ENCODE measurements at regions not wholly inside any gene's neighbourhood (a gene's known extent, or its start where the extent isn't known, plus 50 kb on each side); places are given as distances from the start of the nearest gene placed in this dataset.
A peak's percentile ranks its signal among the peaks of the same experiment; 100 is the strongest.

DNA sequence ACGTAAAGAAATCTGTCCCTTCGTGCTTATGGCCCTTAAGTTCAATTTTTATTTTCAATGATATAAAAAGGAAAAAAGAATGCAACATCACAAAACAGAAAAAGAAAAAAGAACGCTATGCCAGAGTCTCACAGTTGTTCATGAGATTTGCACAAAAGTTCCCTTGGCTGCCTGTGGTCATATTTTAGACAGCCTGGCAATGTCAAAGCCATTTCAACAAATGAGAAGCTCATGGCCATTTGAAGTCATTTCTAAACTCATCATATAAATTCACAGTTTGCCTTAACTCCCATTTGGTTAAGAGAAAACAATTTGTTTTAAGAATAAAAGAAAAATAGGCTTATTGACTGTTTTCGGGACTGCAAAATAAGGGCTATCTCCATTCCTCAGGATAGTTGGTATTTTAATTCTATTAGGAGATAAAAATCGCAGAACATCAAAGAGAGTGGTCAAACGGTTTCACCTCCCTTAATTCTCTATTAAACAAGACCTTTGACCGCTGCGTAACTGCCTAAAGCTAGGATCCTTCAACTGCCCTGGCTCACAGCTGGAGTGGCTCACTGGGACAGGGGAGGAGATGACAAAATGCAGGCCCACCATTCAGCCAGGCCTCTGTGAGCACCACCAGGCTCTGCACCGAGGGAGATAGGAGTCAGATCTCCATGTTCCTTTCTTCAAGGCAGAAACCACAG lies 119.2 kb upstream of the DAAM1 start:
- DNase-seq, result no peak

DNA sequence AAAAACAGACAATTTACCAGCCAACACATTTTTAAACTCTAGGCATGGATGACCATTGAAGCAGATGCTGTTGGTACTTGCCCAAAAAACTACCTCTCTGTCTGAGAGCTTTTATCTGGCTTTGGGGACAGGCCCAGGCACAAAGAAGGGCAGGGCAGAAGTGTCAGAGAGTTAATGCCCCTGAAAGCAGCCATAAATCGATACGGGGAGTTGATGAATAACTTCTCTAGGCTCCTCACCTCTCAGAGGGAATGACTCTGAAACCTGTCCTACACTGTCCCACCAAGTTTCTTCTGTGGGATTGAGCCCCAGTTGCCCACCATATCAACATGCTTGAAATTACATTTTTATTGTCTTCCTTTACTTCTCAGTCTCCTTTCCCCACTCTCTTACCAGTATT lies 113.0 kb upstream of the DAAM1 start:
- DNase-seq, result no peak

DNA sequence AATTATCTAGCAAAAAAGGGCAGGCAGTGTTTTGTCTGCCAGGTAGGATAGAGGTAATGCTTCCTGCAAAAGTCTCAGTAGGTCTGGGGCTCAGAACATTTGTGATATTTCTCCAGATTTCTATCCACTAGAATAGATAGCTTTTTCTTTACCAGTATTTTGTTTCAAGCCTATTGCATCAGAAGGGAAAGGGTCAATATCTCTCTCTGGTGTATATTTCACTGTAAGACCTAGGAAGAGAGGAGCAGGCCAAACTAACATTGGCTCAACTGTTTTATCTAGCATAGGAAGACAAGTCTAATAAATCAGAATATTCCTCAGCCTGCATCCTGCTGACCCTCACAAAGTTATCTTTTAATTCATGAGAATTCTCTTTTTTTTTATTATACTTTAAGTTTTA lies 106.7 kb upstream of the DAAM1 start:
- DNase-seq, result no peak

DNA sequence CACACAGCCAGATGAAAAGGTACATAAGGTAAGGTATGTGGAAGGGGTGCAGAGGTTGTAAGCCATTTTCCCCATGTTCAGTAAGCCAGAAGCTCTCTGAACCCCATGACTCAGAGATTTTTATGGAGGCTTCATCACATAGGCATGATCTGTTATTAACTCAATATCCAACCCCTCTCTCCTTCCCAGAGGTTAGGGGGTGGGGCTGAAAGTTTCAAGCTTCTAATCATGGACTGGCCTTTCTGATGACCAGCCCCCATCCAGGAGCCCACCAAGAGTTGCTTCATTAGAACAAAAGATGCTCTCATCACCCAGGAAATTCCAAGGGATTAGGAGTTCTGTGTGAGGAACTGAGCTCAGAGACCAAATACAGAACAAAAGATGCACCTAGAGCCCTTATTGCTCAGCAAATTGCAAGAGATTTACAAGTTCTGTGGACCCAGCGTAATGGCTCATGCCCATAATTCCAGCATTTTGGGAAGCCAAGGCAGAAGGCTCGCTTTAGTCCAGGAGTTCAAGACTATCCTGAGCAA lies 103.2 kb upstream of the DAAM1 start:
- no peak for DNase-seq

DNA sequence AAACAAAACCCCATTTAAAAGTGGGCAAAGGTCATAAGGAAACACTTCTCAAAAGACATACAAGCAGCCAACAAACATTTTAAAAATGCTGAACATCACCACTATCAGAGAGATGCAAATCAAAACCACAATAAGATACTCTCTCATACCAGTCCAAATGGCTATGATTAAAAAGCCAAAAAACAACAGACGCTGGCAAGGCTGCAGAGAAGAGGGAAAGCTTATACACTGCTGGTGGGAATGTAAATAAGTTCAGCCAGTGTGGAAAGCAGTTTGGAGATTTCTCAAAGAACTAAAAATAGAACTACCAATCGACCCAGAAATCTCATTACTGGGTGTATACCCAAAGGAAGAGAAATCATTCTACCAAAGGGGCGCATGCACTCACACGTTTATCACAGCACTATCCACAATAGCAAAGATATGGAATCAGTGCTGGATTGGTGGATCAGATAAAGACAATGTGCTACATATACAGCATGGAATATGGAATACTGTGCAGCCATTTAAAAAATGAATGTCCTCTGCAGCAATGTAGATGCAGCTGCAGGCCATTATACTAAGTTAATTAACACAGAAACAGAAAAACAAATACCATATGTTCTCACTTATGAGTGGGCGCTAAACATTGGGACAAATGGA lies 102.1 kb upstream of the DAAM1 start:
- no peak for DNase-seq

DNA sequence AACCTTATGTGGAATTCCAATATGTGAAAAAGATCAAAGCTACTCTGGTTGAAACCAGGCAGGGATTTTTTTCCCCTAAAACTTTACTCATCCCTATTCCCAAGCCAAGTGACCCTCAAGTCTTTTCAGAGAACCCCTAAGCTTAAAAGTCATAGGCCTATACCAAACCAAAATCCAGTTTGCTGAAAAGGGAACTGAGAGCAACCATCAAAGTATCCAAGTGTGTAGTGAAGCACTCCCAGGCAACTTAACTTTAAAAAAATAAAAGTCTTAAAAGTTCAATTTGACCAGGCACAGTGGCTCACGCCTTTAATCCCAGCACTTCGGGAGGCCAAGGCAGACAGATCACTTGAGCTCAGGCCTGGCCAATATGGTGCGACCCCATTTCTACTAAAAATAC lies 101.2 kb upstream of the DAAM1 start:
- DNase-seq, result no peak

DNA sequence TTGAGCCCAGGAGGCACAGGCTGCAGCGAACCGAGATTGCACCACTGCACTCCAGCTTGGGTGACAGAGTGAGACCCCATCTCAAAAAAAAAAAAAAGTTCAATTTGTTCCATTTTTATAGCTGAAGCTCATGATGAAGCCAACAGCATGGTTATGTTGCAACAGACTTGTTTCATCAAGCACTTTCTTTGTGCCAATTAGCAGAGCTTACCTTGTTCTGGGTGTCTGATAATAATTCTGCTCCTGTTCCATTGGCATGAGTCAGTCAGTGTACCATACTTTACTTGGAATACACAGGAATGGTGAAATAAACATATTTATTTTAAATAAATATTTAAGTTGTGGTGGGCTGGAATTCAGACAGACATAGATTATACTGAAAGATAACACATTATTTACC lies 100.8 kb upstream of the DAAM1 start:
- no peak for DNase-seq

DNA sequence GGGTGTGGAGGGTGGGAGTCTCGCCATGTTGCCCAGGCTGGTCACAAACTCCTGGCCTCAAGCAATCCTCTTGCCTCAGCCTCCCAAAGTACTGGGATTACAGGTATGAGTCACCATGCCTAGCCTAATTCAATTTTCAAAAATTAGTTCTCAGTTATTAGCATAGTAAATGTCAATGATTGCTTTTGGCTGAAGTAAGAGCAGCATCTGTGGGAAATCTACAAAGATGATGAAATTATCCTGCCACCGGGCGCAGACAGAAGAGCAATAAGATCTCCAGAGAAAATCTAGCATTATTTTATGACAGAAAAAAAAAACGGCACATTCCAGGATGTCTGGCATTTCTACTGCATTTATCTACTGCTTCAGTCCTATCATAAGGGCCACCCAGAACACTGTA lies 97.9 kb upstream of the DAAM1 start:
- DNase-seq, result no peak

DNA sequence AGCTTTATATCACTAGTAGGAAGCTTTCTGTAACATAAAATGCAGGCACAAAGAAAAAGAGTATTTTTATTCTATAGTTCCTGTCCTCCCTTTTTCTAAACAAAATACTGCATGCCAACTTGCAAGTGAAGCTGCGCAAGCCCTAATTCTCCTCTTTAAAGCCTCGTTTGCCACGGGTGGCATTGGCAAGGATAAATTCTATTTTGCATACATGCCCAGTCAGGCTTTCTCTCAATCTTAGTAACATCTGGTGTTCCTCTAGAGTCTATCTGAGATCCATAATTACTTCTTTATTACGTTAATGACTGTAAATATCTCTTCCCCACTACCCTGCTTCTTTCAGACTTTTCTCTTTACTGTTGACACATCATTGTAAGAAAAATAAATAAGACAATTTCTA lies 97.1 kb upstream of the DAAM1 start:
- no peak for DNase-seq

DNA sequence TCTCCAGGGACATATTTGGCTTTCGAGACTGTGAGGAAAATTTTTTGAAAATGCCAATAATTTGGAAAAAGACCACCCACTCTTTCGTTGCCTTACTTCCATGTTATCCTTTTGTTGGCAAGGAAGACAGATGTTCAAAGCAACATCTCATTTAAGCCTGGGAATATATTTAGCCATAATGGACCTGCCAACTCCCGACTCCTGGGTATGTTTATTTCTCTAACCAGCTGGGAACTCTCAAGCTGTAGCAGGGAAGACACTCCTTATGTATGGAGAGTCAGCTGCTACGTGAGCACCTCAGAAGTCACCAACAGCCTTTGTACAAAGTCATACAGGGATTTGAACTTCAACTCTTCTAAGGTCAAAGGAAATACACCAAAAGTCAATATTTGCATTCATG lies 96.5 kb upstream of the DAAM1 start:
- no peak for DNase-seq

DNA sequence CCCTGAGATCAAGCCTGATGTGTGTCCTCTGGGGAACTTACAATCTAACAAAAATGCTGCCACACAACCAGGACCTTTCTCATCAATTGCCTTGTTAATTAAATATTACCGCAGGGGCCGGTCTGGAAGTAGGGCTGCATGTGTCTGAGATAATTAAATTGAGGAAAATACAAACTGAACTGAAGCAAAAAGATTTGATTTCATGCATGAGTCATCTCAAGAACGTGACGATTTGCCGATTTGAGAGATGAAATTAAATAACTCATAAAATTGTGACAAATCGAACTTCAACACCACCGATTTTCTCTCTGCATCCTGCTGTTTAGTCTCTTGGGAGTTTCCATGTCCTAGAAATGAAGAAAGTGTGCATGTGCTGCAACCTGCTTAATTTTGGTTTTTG lies 94.6 kb upstream of the DAAM1 start:
- DNase-seq, result no peak

DNA sequence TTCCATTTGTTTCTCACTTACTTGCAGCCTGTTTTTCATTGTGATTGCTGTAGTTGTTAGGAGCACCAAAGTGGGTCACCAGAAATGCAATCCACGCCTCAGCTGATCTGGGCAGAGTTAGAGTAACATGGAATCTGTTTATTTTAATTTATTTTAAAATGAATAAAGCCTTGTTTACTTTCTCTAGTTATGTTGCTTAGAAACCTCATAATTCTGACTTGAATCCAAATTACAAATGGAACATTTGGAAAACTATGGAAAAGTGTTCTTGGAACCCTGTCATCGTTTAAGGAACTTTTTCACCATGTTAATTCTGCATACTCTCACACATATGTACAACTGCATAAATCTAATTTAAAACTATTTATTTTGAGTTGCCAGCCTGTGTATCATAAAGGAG lies 92.2 kb upstream of the DAAM1 start:
- DNase-seq, result no peak

DNA sequence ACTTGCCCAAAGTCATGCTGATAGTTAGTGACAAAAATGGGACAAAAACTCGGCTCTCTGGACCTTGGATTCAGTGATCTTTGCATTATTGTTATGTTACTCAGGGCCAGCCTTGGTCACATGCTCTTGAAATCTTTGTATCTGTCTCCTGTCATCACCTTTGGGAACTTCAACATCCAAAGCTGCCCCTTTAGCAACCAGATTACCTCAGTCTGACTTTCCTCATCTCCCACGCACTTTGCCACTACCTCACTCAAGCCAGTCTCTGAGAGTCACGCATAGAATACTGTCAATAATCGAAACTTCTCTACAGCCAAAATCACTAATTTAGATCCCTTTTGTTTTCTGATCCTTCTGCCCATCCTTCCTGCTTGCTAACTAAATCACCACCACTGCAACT lies 90.8 kb upstream of the DAAM1 start:
- no peak for DNase-seq

DNA sequence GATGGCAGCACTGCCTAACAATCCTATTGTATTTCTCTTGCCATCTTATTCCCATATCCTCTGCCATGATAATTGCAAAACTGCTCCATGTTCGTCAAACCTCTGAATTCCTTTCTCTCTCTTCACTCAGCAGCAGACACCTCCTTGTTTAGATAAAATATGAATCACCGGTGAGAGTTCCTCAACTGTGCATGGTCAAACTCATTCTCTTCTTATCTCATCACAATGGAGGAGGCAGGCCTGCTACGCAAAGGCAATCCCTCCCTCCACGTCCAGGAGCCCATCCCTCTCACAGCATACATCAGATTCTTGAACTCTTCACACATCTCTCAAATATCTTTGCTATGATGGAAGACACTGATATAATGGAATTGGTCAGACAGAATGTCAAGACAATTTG lies 90.1 kb upstream of the DAAM1 start:
- DNase-seq, result no peak

DNA sequence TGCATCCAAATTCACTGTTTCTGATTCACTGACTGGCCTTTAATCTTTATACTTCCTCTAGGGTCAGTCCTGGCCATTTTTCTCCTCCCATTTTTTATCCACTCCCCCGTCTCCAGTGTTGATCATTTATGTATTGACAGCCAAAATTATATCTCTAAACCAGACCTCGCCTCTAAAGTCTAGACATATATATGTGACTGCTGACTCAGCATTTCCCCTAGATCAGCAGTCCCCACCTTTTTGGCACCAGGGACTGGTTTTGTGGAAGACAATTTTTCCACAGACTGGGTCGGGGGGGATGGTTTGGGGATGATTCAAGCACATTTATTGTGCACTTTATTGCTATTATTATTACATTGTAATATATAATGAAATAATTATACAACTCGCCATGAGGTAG lies 88.3 kb upstream of the DAAM1 start:
- no peak for DNase-seq

DNA sequence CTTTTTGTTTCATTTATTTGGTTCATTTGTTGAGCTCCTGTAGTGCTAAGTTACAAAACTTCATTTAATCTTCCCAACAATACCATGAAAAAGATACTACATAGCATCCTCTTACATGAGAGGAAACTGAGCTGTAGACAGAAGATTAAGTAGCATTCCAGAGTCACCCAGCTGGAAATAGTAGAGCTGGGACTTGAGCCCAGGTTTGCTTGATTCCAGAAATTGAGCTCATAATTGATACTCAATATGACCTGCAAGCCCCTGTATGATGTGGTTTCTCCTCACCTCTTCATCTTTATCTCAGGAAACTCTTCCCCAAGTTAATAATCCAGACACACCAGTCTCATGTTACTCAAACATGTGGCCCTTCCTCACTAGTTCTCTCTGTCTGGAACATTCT lies 87.0 kb upstream of the DAAM1 start:
- DNase-seq, result no peak

DNA sequence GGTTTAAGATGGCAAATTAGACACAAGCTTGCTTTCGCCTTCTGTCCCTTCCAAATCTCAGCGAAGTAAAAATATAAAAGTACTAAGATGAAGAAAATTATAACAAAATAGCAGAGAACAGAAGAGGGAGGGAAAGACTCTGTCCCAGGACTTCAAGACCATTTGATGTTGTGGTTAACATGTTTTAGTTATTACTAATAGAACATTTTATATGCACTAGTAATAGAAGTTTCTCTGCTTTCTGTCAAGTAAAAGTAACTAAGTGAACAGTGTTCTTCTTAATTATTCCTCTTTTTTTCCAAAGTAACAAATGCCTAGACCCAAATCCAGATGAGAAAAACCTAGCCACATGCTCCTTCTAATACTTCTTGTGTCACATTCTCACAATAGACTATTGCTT lies 85.1 kb upstream of the DAAM1 start:
- DNase-seq, result no peak

DNA sequence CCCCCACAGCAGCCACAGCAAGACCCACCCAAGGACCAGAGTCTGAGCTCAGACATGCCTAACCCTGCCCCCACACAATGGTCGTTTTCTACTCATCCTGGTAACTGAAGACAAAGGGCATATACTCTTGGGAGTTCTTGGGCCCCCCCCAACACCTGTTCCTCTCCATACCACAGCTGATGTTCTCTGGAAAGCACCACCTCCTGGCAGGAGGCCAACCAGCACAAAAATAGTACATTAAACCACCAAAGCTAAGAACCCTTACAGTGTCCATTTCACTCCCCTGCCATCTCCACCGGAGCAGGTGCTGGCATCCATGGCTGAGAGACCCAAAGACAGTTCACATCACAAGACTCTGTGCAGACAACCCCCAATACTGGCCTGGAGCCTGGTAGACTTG lies 80.6 kb upstream of the DAAM1 start:
- no peak for DNase-seq

DNA sequence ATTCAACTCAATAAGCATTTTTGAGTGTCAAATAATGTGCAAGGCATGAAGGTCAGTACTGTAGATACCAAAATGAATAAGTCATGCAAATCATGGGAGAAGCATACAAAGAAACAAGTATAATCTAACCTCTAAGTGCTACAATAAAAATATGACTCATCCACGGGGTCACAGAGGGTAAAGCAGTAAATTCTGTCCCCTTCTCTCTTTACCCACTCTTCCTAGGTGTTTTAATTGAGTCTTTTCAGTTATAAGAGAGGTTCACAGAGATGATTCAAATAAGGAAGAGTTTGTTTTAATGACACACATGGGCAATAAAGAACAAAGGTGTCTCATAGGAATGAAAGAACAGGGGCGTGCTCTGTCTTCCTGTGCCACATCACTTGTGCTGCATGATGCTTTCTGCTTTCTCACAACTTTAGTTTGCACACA lies 71.5 kb upstream of the DAAM1 start:
- no peak for DNase-seq

DNA sequence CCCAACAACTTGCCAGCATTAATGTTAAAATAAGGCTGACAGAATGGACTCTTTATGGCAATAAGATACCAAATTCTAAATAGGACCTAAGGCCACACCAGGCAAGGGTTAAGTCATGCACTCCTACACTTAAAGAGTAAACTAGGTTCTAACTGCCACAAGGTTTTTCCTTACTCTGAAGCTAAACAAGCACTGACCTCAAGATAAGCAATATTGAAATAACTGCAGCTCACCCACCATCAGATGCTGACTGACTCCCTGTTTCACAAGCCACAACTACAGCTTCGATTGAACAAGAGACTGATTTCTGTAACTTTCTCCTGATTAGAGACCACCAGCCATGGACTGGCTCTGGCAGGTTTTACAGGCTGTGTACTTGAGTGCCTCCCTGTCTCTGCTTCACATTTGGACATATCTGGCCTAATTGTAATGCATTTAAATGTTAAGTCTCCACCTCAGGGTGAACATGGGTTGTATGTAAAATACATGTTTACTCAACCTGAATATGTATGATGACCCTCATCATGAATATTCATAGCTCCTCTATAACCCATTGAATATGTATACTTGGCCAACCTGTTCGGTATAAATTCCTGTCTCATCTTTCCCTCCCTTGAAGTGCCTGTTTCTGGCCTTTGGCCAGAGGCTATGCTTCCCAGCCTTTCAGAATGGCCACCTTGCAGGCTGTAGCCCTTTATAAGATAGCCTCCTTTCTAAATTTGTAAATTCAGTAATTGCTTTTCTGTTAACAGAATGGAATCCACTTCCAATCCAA lies 70.5 kb upstream of the DAAM1 start:
- no peak for DNase-seq

DNA sequence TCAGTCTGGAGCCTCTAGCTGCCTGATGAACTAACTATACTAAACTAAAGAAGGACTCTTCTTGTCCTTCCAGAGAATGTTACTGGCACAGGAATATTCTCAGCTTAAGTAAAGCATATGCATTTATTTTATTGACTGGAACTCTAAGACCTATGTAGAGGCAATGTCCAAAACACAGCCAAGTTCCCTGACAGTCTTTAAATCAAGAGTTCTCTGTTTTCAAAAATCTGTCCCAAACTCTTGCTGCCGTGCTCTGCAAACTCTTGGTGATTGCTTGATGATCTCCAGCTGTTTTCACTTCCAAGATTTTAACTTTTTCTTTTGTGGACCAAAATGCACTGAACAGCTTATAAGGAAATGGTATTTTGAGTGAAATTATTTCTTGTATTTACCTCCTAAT lies 67.5 kb upstream of the DAAM1 start:
- no peak for DNase-seq

DNA sequence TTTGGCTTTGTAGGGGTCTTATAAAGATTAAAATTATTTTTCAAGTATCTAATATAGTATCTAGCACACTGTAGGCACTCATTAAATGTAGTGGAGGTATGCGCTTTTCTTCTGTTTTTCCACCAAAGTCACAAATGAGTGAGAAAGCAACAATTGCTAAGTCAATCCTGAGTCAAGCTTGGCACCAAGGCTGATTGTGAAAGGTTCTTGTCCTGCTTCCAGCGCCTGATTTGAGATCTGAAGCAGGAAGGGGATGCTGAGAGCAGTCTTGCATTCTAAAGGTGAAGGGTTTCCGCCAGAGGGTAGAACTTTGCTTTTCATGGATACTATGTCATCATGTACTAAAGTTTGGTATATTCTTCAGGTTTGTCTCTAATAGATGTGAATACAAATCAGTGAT lies 64.9 kb upstream of the DAAM1 start:
- no peak for DNase-seq

DNA sequence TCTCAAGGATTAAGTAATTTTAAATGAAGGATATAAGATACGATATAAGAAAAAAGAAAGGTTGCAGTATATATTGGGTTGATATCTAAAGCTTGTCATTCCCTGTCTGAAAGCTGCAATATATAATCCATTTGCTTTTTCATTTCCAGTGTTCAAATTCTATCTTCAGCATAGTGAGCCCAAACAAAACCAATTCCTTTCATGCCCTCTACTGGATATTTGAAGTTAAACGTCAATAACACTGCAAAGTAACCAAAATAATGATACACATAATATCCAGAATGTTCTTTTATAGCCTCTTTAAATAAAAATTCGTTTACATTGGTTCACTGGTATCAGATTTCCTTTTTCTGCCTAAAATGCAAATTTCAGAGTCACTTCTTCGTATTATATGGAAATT lies 64.5 kb upstream of the DAAM1 start:
- peak; percentile 13 to 14 for DNase-seq

DNA sequence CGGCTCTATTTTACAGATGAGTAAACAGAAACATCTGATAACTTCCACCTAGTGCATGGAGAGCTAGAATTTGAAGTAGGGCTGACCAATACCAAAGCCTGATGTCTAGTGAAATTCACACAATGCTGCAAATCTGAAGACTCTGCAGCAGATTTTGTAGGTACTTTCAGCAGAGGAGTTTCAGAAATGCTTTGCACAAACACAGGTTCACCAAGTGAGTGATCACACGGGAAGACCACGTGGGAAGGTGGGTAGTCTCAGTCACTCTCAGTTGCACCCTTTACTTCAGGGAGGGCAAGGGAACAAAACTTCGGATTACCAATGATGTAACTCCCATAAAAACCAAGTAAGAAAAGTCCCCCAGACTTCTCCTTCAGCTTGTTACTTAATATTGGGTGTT lies 63.3 kb upstream of the DAAM1 start:
- DNase-seq, result no peak

Data from NCI-H2081 (cell line).